ENCODE measurements at regions not wholly inside any gene's neighbourhood (a gene's known extent, or its start where the extent isn't known, plus 50 kb on each side); places are given as distances from the start of the nearest gene placed in this dataset.
"Not testable (repeated sequence)": the region's sequence is repeated elsewhere in the genome, so short reads cannot be mapped to it uniquely, and the experiment has no call there.

DNA sequence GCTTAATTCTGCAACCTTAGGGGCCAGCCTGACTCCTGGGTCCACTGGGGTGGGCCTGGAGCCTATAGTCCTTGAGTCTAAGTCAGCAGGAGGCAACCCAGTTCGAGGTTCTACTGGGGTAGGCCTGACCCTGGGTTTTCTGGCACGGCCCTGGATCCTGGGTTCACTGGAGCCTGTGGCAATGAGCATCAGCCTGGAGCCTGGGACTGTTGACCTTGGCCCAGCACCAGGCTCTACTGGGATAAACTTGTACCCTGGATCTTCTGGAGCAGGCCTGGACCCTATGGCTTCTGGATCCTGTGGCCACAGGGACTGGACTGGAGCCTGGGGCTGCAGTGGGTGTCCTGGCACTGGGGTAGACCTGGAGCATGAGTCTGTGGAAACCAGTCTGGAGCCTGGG, 874.3 kb upstream of the INTU start:
- H3K4me3 ChIP-seq (ENCODE audit: low read depth, low read length), result no peak overlapping the region
- no peak for DNase-seq (ENCODE audit: low read depth)
- TF ChIP-seq, protein P1, sequence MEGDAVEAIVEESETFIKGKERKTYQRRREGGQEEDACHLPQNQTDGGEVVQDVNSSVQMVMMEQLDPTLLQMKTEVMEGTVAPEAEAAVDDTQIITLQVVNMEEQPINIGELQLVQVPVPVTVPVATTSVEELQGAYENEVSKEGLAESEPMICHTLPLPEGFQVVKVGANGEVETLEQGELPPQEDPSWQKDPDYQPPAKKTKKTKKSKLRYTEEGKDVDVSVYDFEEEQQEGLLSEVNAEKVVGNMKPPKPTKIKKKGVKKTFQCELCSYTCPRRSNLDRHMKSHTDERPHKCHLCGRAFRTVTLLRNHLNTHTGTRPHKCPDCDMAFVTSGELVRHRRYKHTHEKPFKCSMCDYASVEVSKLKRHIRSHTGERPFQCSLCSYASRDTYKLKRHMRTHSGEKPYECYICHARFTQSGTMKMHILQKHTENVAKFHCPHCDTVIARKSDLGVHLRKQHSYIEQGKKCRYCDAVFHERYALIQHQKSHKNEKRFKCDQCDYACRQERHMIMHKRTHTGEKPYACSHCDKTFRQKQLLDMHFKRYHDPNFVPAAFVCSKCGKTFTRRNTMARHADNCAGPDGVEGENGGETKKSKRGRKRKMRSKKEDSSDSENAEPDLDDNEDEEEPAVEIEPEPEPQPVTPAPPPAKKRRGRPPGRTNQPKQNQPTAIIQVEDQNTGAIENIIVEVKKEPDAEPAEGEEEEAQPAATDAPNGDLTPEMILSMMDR (IDR thresholded peaks at IDR 0.05; ENCODE audit: insufficient read depth, low read depth, low read length, missing control alignments), result no peak

DNA sequence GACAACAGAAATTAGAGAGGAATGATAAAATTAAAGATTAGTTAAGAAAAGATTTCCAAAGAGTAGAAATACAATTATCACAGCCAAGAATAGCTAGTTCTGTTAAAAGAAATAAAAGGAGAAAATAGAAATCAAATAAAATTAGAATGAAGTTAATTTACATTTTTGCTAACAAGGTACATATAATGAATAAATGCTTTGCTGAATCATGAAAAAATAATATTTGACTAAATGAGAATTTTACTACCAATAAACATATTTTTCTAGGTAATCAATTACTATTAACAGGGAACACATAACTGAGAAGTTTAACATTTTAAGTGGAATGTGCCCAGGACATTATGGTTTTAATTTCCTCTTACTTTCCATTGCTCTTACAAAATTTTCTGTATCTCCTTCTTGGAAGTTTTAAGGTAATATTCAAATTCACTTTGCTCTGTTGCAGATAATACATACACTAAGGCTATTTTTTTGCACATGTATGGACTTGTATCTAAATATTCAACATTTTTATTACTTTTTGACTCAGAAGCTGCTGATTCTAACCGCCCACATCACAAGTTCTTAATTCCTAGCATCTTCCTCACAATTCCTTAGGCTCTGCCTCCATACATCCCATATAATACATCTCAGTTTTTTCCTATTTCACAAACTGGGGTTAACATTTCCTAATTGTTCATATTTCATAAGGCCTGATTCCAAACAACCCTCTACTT, 870.7 kb upstream of the INTU start:
- H3K4me3 ChIP-seq (ENCODE audit: low read depth, low read length), result no peak overlapping the region
- TF ChIP-seq, protein P1 (IDR thresholded peaks at IDR 0.05; ENCODE audit: insufficient read depth, low read depth, low read length, missing control alignments), result no peak
- no peak for DNase-seq (ENCODE audit: low read depth)

DNA sequence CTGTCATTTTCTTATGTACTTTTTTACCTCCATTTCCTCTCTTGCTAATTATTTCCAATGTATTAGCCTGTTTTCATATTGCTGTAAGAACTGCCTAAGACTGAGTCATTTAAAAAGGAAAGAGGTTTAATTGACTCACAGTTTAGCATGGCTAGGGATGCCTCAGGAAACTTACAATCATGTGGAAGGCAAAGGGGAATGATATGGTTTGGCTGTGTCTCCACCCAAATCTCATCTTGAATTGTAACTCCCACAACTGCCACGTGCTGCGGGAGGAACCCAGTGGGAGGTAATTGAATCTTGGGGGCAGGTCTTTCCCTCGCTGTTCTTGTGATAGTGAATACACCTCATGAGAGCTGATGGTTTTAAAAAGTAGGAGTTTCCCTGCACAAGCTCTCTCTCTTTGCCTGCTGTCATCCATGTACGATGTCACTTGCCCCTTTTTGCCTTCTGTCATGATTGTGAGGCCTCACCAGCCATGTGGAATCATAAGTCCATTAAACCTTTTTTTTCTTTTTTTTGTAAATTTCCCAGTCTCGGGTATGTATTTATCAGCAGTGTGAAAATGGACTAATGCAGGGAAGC, 870.0 kb upstream of the INTU start:
- TF ChIP-seq, protein P1 (IDR thresholded peaks at IDR 0.05; ENCODE audit: insufficient read depth, low read depth, low read length, missing control alignments), result no peak
- DNase-seq (ENCODE audit: low read depth), result no peak

DNA sequence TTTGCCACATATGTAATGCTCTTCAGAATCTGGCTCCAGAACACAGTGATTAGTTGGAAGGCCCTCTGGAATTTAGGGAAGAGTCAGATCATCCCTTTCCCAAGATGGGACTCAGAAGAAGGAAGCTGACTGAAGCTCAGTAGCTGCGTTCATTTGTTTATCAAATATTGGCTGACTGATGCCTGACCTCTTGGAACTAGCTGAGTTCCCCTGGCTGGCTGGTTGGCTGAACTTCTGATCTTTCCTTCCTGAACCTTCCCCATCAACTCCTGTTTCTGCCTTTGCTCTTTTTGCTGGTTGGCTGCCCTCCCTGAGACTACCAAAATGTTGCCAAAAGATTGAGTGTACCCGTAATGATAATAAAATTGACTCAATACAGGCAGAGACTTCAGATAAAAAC, 866.5 kb upstream of the INTU start:
- DNase-seq (ENCODE audit: low read depth), result no peak
- TF ChIP-seq, protein P1 (IDR thresholded peaks at IDR 0.05; ENCODE audit: insufficient read depth, low read depth, low read length, missing control alignments), result no peak
- H3K4me3 ChIP-seq (ENCODE audit: low read depth, low read length), result no peak overlapping the region

More for the DNA sequence above, 870.0 kb upstream of the INTU start:
- H3K4me3 ChIP-seq (ENCODE audit: low read depth, low read length), result no peak overlapping the region

DNA sequence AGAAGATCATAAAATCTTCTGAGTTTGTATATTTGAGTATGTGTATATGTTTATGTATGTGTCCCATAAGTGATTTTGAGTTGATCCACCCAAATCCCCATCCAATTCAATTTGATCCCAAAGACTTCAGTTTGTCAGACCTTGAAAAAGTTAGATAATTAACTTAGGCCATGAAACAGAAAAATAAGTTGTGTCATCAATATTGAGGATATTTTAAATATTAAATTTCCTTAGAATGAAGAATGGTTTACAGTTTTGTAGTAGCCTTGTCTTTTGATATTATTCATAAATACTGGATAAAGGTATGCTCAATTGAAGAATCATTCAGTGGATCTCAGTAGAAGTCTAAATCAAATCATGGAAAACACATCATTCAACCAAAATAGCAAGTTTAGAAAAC, 864.4 kb upstream of the INTU start:
- no peak for DNase-seq (ENCODE audit: low read depth)
- TF ChIP-seq, protein P1 (IDR thresholded peaks at IDR 0.05; ENCODE audit: insufficient read depth, low read depth, low read length, missing control alignments), result no peak
- H3K4me3 ChIP-seq (ENCODE audit: low read depth, low read length), result no peak overlapping the region

DNA sequence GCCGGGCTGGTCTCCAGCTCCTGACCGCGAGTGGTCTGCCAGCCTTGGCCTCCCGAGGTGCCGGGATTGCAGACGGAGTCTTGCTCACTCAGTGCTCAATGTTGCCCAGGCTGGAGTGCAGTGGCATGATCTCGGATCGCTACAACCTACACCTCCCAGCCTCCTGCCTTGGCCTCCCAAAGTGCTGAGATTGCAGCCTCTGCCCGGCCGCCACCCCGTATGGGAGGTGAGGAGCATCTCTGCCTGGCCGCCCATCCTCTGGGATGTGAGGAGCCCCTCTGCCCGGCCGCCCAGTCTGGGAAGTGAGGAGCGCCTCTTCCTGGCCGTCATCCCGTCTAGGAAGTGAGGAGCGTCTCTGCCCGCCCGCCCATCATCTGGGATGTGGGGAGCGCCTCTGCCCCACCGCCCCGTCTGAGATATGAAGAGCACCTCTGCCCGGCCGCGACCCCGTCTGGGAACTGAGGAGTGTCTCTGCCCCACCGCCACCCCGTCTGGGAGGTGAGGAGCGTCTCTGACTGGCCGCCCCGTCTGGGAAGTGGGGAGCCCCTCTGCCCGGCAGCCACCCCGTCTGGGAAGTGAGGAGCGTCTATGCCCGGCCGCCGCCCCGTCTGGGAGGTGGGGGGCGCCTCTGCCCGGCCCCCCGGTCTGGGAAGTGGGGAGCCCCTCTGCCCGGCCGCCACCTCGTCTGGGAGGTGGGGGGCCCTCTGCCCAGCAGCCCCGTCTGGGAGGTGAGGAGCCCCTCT, 861.8 kb upstream of the INTU start:
- DNase-seq (ENCODE audit: low read depth); H3K4me3 ChIP-seq (ENCODE audit: low read depth, low read length): not testable (repeated sequence)

DNA sequence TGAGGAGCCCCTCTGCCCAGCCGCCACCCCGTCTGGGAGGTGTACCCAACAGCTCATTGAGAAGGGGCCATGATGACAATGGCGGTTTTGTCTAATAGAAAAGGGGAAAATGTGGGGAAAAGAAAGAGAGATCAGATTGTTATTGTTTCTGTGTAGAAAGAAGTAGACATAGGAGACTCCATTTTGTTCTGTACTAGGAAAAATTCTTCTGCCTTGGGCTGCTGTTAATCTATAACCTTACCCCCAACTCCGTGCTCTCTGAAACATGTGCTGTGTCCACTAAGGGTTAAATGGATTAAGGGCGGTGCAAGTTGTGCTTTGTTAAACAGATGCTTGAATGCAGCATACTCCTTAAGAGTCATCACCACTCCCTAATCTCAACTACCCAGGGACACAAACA, 861.1 kb upstream of the INTU start:
- H3K4me3 ChIP-seq (ENCODE audit: low read depth, low read length); DNase-seq (ENCODE audit: low read depth): not testable (repeated sequence)

All from GM12865 (cell line).